HAP-1 (cell line): ENCODE measurements at regions not wholly inside any gene's neighbourhood (a gene's known extent, or its start where the extent isn't known, plus 50 kb on each side); places are given as distances from the start of the nearest gene placed in this dataset.

Experiments
- DNase-seq, 2 experiments: peaks; one replicate each; pipeline ENCODE4 v3.0.0-alpha.2; 2016 to 2020; ENCODE audit warnings: low spot score in 2 of 2
- H3K27me3 ChIP-seq: fragments of 250-450 bp; sonication (Bioruptor Pico); 2 replicates; pipeline ENCODE4 v1.5.1; 2020; ENCODE audit warnings: low read depth, mild to moderate bottlenecking, moderate library complexity
- H3K36me3 ChIP-seq: fragments of 250-450 bp; sonication (Bioruptor Pico); replicated peaks from 2 replicates; pipeline ENCODE4 v1.5.1; 2020; ENCODE audit warnings: mild to moderate bottlenecking
- H3K4me1 ChIP-seq: fragments of 250-450 bp; sonication (Bioruptor Pico); 2 replicates; pipeline ENCODE4 v1.5.1; 2020; ENCODE audit warnings: mild to moderate bottlenecking
- H3K4me3 ChIP-seq: fragments of 250-450 bp; sonication (Bioruptor Pico); 2 replicates; pipeline ENCODE4 v1.5.1; 2020; ENCODE audit warnings: mild to moderate bottlenecking, moderate library complexity
- H3K9me3 ChIP-seq: fragments of 250-450 bp; sonication (Bioruptor Pico); 2 replicates; pipeline ENCODE4 v1.5.1; 2020; ENCODE audit warnings: mild to moderate bottlenecking, moderate library complexity
- in situ Hi-C: fragments of 300-500 bp; cut with MboI; formaldehyde crosslinking; loops from 3 replicates; pipeline ENCODE4 v1.14.3; 2020; ENCODE audit warnings: low sequenced_read_pairs, inconsistent platforms, mixed read lengths

GRCh38 chr20:54272901-54273488 lies 65.1 kb downstream of the PFDN4 start:
- in situ Hi-C loops, result no loop called here
- H3K27me3 ChIP-seq, result no peaks in the 10 kb centered on the region
- no peak for DNase-seq

GRCh38 chr20:54275359-54276111 lies 67.6 kb downstream of the PFDN4 start:
- no peak for DNase-seq
- in situ Hi-C loops, result no loop called here

More at GRCh38 chr20:54272901-54273488, 65.1 kb downstream of the PFDN4 start:
- no peaks in the 10 kb centered on the region for H3K36me3 ChIP-seq
- H3K9me3 ChIP-seq, result no peaks in the 10 kb centered on the region
- no peaks in the 10 kb centered on the region for H3K4me1 ChIP-seq
- H3K4me3 ChIP-seq, result no peak overlapping the region

GRCh38 chr20:54276577-54277169 lies 68.8 kb downstream of the PFDN4 start:
- H3K4me3 ChIP-seq, result no peak overlapping the region
- H3K4me1 ChIP-seq, result no peaks in the 10 kb centered on the region
- DNase-seq, result no peak
- no peaks in the 10 kb centered on the region for H3K9me3 ChIP-seq
- no peaks in the 10 kb centered on the region for H3K36me3 ChIP-seq
- no peaks in the 10 kb centered on the region for H3K27me3 ChIP-seq
- in situ Hi-C loops, result no loop called here

More at GRCh38 chr20:54275359-54276111, 67.6 kb downstream of the PFDN4 start:
- no peaks in the 10 kb centered on the region for H3K27me3 ChIP-seq
- H3K4me3 ChIP-seq, result no peak overlapping the region
- H3K36me3 ChIP-seq, result no peaks in the 10 kb centered on the region
- no peaks in the 10 kb centered on the region for H3K9me3 ChIP-seq
- no peaks in the 10 kb centered on the region for H3K4me1 ChIP-seq

- H3K4me3 ChIP-seq, result no peak overlapping the region
- H3K4me1 ChIP-seq, result no peaks in the 10 kb centered on the region
- no peak for DNase-seq
- no peaks in the 10 kb centered on the region for H3K36me3 ChIP-seq
- H3K27me3 ChIP-seq, result no peaks in the 10 kb centered on the region
- in situ Hi-C loops, result no loop called here
- H3K9me3 ChIP-seq, result no peaks in the 10 kb centered on the region
These were observed 70.4 kb downstream of the PFDN4 start for GRCh38 chr20:54278262-54278661.

- Histone ChIP-seq H3K9me3 (no peaks in the 10 kb centered on the region), H3K4me3 (no peak overlapping the region), H3K36me3 (no peaks in the 10 kb centered on the region), H3K4me1 (no peaks in the 10 kb centered on the region), H3K27me3 (no peaks in the 10 kb centered on the region)
- in situ Hi-C loops, result no loop called here
- DNase-seq, result no peak
These were observed 74.7 kb downstream of the PFDN4 start for GRCh38 chr20:54282625-54283024.

GRCh38 chr20:54283253-54283652 lies 75.4 kb downstream of the PFDN4 start:
- Histone ChIP-seq H3K36me3 (no peaks in the 10 kb centered on the region), H3K4me3 (no peak overlapping the region), H3K27me3 (no peaks in the 10 kb centered on the region), H3K4me1 (no peaks in the 10 kb centered on the region), H3K9me3 (no peaks in the 10 kb centered on the region)
- no peak for DNase-seq
- in situ Hi-C loops, result no loop called here

- no peaks in the 10 kb centered on the region for H3K9me3 ChIP-seq
- no peaks in the 10 kb centered on the region for H3K4me1 ChIP-seq
- no peak for DNase-seq
- in situ Hi-C loops, result no loop called here
- H3K27me3 ChIP-seq, result no peaks in the 10 kb centered on the region
- no peak overlapping the region for H3K4me3 ChIP-seq
- H3K36me3 ChIP-seq, result no peaks in the 10 kb centered on the region
These were observed 77.2 kb downstream of the PFDN4 start for GRCh38 chr20:54284928-54285704.

GRCh38 chr20:54290636-54291035 lies 82.7 kb downstream of the PFDN4 start:
- H3K4me1 ChIP-seq, result no peaks in the 10 kb centered on the region
- no peak for DNase-seq
- H3K36me3 ChIP-seq, result no peaks in the 10 kb centered on the region
- H3K27me3 ChIP-seq, result no peaks in the 10 kb centered on the region
- H3K4me3 ChIP-seq, result no peak overlapping the region
- no peaks in the 10 kb centered on the region for H3K9me3 ChIP-seq
- in situ Hi-C loops, result no loop called here

- H3K4me1 ChIP-seq, result no peaks in the 10 kb centered on the region
- no peaks in the 10 kb centered on the region for H3K36me3 ChIP-seq
- no peak overlapping the region for H3K4me3 ChIP-seq
- DNase-seq, result no peak
- no peaks in the 10 kb centered on the region for H3K27me3 ChIP-seq
- in situ Hi-C loops, result no loop called here
- no peaks in the 10 kb centered on the region for H3K9me3 ChIP-seq
These were observed 83.6 kb downstream of the PFDN4 start for GRCh38 chr20:54291339-54292010.

- H3K9me3 ChIP-seq, result no peaks in the 10 kb centered on the region
- DNase-seq, result no peak
- in situ Hi-C loops, result no loop called here
- H3K4me1 ChIP-seq, result no peaks in the 10 kb centered on the region
- no peaks in the 10 kb centered on the region for H3K27me3 ChIP-seq
- H3K4me3 ChIP-seq, result no peak overlapping the region
- no peaks in the 10 kb centered on the region for H3K36me3 ChIP-seq
These were observed 84.3 kb downstream of the PFDN4 start for GRCh38 chr20:54292185-54292584.

- H3K9me3 ChIP-seq, result no peaks in the 10 kb centered on the region
- DNase-seq, result no peak
- H3K4me3 ChIP-seq, result no peak overlapping the region
- H3K27me3 ChIP-seq, result no peaks in the 10 kb centered on the region
- in situ Hi-C loops, result no loop called here
- H3K36me3 ChIP-seq, result no peaks in the 10 kb centered on the region
- H3K4me1 ChIP-seq, result no peaks in the 10 kb centered on the region
These were observed 85.6 kb downstream of the PFDN4 start for GRCh38 chr20:54293526-54293925.

GRCh38 chr20:54294094-54294493 lies 86.2 kb downstream of the PFDN4 start:
- in situ Hi-C loops, result no loop called here
- Histone ChIP-seq H3K9me3 (no peaks in the 10 kb centered on the region), H3K4me3 (no peak overlapping the region), H3K27me3 (no peaks in the 10 kb centered on the region), H3K36me3 (no peaks in the 10 kb centered on the region), H3K4me1 (no peaks in the 10 kb centered on the region)
- DNase-seq, result no peak

GRCh38 chr20:54295686-54296085 lies 87.8 kb downstream of the PFDN4 start:
- no peak overlapping the region for H3K4me3 ChIP-seq
- no peak for DNase-seq
- no peaks in the 10 kb centered on the region for H3K4me1 ChIP-seq
- H3K9me3 ChIP-seq, result no peaks in the 10 kb centered on the region
- H3K27me3 ChIP-seq, result no peaks in the 10 kb centered on the region
- no peaks in the 10 kb centered on the region for H3K36me3 ChIP-seq
- in situ Hi-C loops, result no loop called here
